Heart left ventricle (tissue), 13 donors: ENCODE measurements at regions not wholly inside any gene's neighbourhood (a gene's known extent, or its start where the extent isn't known, plus 50 kb on each side); places are given as distances from the start of the nearest gene placed in this dataset.

ENCODE experiments used
- POLR2A ChIP-seq, 2 donors: fragments of 450-650 bp; IDR thresholded peaks; one replicate each; pipeline ENCODE4 v1.6.1; 2017; ENCODE audit warnings: antibody characterized with exemption in 2 of 2, mild to moderate bottlenecking in 2 of 2, moderate library complexity in 2 of 2
- TF ChIP-seq, protein P1 (sequence below), 12 donors: fragments of 200-600 bp; sonication (generic) in 4 of 12; IDR thresholded peaks; one replicate each; pipeline versions ENCODE4 v1.5.0 to v1.8.0; 2018 to 2022; ENCODE audit warnings: antibody characterized with exemption in 12 of 12, mild to moderate bottlenecking in 5 of 12
- donor health status: ischemic (EF 13 %, LVEDD 7.1; RV severe dilation, severe dysfunction).
- donor health status: DM: no; HTN: yes; CAD: no.
- donor health status: DM: no; HTN: no; CAD: no.
- donor health status: ischemic (EF 25% LVEDD 6.9; RV normal size, moderate dysfunction).
- donor health status: ischemic (EF 25% LVEDD 5.7; RV mildly dilated, moderate dysfunction).
- donor health status: ischemic (EF 35%, LVEDD 5.7; RV mildly dilated, moderate dysfunction).
- donor health status: nonischemic (EF 11% LVEDD 7.7; RV severe dilation, severe dysfunction).
- donor health status: DM: yes; HTN: yes; CAD: no.
- donor health status: PGD.
- donor health status: ischemic (EF 29% LVEDD 5.4; RV normal size, mild dysfunction).
- donor health status: nonischemic (EF 23%, LVEDD 6.1; RV moderate dilation, normal function).

DNA sequence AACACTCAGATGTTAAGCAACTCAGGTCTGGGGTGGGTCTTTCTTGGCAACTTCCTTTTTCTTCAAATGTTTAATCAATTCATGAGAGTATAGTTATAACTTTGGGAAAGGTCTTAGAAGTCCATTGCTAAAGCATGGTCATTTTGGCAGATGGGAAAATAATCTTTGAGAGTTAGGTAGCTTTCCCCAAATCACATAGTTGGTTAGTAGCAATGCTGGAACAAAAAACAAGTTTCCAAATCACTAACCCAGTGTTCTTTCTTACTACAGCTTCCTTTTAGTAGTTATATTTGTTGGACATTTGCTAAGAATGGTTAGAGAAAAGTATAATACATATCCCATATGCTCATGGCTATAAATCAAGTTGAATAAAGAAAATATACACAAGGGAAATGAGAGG lies 185.2 kb upstream of the SLC14A2 start:
- TF ChIP-seq, protein P1, sequence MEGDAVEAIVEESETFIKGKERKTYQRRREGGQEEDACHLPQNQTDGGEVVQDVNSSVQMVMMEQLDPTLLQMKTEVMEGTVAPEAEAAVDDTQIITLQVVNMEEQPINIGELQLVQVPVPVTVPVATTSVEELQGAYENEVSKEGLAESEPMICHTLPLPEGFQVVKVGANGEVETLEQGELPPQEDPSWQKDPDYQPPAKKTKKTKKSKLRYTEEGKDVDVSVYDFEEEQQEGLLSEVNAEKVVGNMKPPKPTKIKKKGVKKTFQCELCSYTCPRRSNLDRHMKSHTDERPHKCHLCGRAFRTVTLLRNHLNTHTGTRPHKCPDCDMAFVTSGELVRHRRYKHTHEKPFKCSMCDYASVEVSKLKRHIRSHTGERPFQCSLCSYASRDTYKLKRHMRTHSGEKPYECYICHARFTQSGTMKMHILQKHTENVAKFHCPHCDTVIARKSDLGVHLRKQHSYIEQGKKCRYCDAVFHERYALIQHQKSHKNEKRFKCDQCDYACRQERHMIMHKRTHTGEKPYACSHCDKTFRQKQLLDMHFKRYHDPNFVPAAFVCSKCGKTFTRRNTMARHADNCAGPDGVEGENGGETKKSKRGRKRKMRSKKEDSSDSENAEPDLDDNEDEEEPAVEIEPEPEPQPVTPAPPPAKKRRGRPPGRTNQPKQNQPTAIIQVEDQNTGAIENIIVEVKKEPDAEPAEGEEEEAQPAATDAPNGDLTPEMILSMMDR (IDR thresholded peaks at IDR 0.05): no peak
- TF ChIP-seq POLR2A (IDR thresholded peaks at IDR 0.05): no peak
